GM23338 (cell line): ENCODE measurements at regions not wholly inside any gene's neighbourhood (a gene's known extent, or its start where the extent isn't known, plus 50 kb on each side); places are given as distances from the start of the nearest gene placed in this dataset.

Source experiments
- ATAC-seq: fragments of 200-7000 bp; cut with Tn5 transposase; 3 replicates; pipeline ENCODE4 v1.9.1; 2020
- DNase-seq: peaks from one replicate; pipeline ENCODE4 v3.0.0-alpha.2; 2015; ENCODE audit warnings: low spot score
- H2AFZ ChIP-seq: fragments of 200-600 bp; sonication (generic); 2 replicates; pipeline ENCODE4 v1.8.0; 2016; ENCODE audit warnings: antibody characterized with exemption, mild to moderate bottlenecking, moderate library complexity
- H3F3A ChIP-seq: fragments of 200-600 bp; sonication (generic); replicated peaks from 2 replicates; pipeline ENCODE4 v1.8.0; 2017; ENCODE audit warnings: antibody characterized with exemption, mixed run types, low read depth
- H3K27ac ChIP-seq: fragments of 200-600 bp; sonication (generic); 2 replicates; pipeline ENCODE4 v1.6.1; 2016; ENCODE audit warnings: low read depth
- H3K27me3 ChIP-seq: fragments of 200-600 bp; sonication (generic); 2 replicates; pipeline ENCODE4 v1.8.0; 2016; ENCODE audit warnings: mild to moderate bottlenecking, mixed run types, moderate library complexity; ENCODE audit not compliant: insufficient read depth
- H3K36me3 ChIP-seq: fragments of 200-600 bp; sonication (generic); 2 replicates; pipeline ENCODE4 v1.8.0; 2016; ENCODE audit warnings: mild to moderate bottlenecking; ENCODE audit not compliant: insufficient read depth
- H3K4me1 ChIP-seq: fragments of 200-600 bp; sonication (generic); 2 replicates; pipeline ENCODE4 v1.8.0; 2016; ENCODE audit warnings: mild to moderate bottlenecking, moderate library complexity; ENCODE audit not compliant: insufficient read depth
- H3K4me2 ChIP-seq: fragments of 200-600 bp; sonication (generic); 2 replicates; pipeline ENCODE4 v1.7.1; 2017; ENCODE audit warnings: mixed run types
- H3K4me3 ChIP-seq: fragments of 200-600 bp; sonication (generic); 2 replicates; pipeline ENCODE4 v1.6.1; 2016; ENCODE audit warnings: mixed run types
- H3K79me2 ChIP-seq: fragments of 200-600 bp; sonication (generic); replicated peaks from 2 replicates; pipeline ENCODE4 v1.8.0; 2017; ENCODE audit warnings: mild to moderate bottlenecking; ENCODE audit not compliant: insufficient read depth
- H3K9me2 ChIP-seq: fragments of 200-600 bp; sonication (generic); 2 replicates; pipeline ENCODE4 v1.8.0; 2017; ENCODE audit not compliant: insufficient read depth
- H4K20me1 ChIP-seq: fragments of 200-600 bp; sonication (generic); replicated peaks from 2 replicates; pipeline ENCODE4 v1.8.0; 2017; ENCODE audit warnings: mild to moderate bottlenecking; ENCODE audit not compliant: insufficient read depth
- H3K27ac Mint-ChIP-seq: 2 replicates; pipeline ENCODE4 v1.8.0; 2020; ENCODE audit warnings: inconsistent platforms, mild to moderate bottlenecking, moderate library complexity, mixed read lengths
- H3K27me3 Mint-ChIP-seq: 3 replicates; pipeline ENCODE4 v1.8.0; 2022; ENCODE audit warnings: low read depth, mild to moderate bottlenecking, moderate library complexity, mixed read lengths, inconsistent platforms; ENCODE audit not compliant: insufficient read depth, poor library complexity
- H3K36me3 Mint-ChIP-seq: 3 replicates; pipeline ENCODE4 v1.8.0; 2021; ENCODE audit warnings: low read depth, mild to moderate bottlenecking, inconsistent platforms, moderate library complexity, mixed read lengths
- H3K4me1 Mint-ChIP-seq: 3 replicates; pipeline ENCODE4 v1.8.0; 2020; ENCODE audit warnings: mild to moderate bottlenecking, inconsistent platforms, mixed read lengths
- H3K4me3 Mint-ChIP-seq: 3 replicates; pipeline ENCODE4 v1.8.0; 2021; ENCODE audit warnings: moderate library complexity, mild to moderate bottlenecking, inconsistent platforms, mixed read lengths
- H3K9me3 Mint-ChIP-seq: 3 replicates; pipeline ENCODE4 v1.8.0; 2020; ENCODE audit warnings: moderate library complexity, mild to moderate bottlenecking, inconsistent platforms, mixed read lengths
- EZH2 ChIP-seq: fragments of 200-600 bp; sonication (generic); IDR thresholded peaks from one replicate; pipeline ENCODE4 v1.8.0; 2017; ENCODE audit warnings: antibody characterized with exemption, mild to moderate bottlenecking, low read depth; ENCODE audit not compliant: unreplicated experiment
- POLR2AphosphoS5 ChIP-seq: IDR thresholded peaks from 2 replicates; pipeline ENCODE4 v1.6.1; 2016; ENCODE audit warnings: antibody characterized with exemption, low read depth
- REST ChIP-seq: IDR thresholded peaks from one replicate; pipeline ENCODE4 v1.6.1; 2018; ENCODE audit warnings: antibody characterized with exemption; ENCODE audit not compliant: unreplicated experiment
- STAT1 ChIP-seq: IDR thresholded peaks from one replicate; pipeline ENCODE4 v1.6.1; 2016; ENCODE audit warnings: antibody characterized with exemption; ENCODE audit not compliant: unreplicated experiment
- TF ChIP-seq, protein P1 (sequence below): fragments of 250-450 bp; sonication (Bioruptor Pico); IDR thresholded peaks from 2 replicates; pipeline ENCODE4 v1.5.0; 2020; ENCODE audit warnings: mild to moderate bottlenecking, moderate library complexity

- no peak overlapping the region for H3K27ac ChIP-seq
- H3F3A ChIP-seq = no peaks in the 10 kb centered on the region
- no peaks in the 10 kb centered on the region for H3K79me2 ChIP-seq
- H3K4me1 ChIP-seq = peaks cover 20% of the 10 kb centered on the region
- Mint-ChIP-seq H3K9me3 (no peaks in the 10 kb centered on the region), H3K36me3 (no peaks in the 10 kb centered on the region), H3K4me3 (no peak overlapping the region), H3K27ac (no peak overlapping the region), H3K4me1 (peaks cover 21% of the 10 kb centered on the region), H3K27me3 (no peaks in the 10 kb centered on the region)
- 0 out of 2 replicates have a peak overlapping the region, but pooled peaks have one; percentile 43 for H2AFZ ChIP-seq
- no peak for ATAC-seq
- no peak overlapping the region for H3K4me2 ChIP-seq
- no peaks in the 10 kb centered on the region for H3K27me3 ChIP-seq
- no peak overlapping the region for H3K4me3 ChIP-seq
- no peaks in the 10 kb centered on the region for H4K20me1 ChIP-seq
- no peak for DNase-seq
- 0 out of 2 replicates have a peak, but pooled peaks cover 3% of the 10 kb centered on the region for H3K9me2 ChIP-seq
- TF ChIP-seq, protein P1, sequence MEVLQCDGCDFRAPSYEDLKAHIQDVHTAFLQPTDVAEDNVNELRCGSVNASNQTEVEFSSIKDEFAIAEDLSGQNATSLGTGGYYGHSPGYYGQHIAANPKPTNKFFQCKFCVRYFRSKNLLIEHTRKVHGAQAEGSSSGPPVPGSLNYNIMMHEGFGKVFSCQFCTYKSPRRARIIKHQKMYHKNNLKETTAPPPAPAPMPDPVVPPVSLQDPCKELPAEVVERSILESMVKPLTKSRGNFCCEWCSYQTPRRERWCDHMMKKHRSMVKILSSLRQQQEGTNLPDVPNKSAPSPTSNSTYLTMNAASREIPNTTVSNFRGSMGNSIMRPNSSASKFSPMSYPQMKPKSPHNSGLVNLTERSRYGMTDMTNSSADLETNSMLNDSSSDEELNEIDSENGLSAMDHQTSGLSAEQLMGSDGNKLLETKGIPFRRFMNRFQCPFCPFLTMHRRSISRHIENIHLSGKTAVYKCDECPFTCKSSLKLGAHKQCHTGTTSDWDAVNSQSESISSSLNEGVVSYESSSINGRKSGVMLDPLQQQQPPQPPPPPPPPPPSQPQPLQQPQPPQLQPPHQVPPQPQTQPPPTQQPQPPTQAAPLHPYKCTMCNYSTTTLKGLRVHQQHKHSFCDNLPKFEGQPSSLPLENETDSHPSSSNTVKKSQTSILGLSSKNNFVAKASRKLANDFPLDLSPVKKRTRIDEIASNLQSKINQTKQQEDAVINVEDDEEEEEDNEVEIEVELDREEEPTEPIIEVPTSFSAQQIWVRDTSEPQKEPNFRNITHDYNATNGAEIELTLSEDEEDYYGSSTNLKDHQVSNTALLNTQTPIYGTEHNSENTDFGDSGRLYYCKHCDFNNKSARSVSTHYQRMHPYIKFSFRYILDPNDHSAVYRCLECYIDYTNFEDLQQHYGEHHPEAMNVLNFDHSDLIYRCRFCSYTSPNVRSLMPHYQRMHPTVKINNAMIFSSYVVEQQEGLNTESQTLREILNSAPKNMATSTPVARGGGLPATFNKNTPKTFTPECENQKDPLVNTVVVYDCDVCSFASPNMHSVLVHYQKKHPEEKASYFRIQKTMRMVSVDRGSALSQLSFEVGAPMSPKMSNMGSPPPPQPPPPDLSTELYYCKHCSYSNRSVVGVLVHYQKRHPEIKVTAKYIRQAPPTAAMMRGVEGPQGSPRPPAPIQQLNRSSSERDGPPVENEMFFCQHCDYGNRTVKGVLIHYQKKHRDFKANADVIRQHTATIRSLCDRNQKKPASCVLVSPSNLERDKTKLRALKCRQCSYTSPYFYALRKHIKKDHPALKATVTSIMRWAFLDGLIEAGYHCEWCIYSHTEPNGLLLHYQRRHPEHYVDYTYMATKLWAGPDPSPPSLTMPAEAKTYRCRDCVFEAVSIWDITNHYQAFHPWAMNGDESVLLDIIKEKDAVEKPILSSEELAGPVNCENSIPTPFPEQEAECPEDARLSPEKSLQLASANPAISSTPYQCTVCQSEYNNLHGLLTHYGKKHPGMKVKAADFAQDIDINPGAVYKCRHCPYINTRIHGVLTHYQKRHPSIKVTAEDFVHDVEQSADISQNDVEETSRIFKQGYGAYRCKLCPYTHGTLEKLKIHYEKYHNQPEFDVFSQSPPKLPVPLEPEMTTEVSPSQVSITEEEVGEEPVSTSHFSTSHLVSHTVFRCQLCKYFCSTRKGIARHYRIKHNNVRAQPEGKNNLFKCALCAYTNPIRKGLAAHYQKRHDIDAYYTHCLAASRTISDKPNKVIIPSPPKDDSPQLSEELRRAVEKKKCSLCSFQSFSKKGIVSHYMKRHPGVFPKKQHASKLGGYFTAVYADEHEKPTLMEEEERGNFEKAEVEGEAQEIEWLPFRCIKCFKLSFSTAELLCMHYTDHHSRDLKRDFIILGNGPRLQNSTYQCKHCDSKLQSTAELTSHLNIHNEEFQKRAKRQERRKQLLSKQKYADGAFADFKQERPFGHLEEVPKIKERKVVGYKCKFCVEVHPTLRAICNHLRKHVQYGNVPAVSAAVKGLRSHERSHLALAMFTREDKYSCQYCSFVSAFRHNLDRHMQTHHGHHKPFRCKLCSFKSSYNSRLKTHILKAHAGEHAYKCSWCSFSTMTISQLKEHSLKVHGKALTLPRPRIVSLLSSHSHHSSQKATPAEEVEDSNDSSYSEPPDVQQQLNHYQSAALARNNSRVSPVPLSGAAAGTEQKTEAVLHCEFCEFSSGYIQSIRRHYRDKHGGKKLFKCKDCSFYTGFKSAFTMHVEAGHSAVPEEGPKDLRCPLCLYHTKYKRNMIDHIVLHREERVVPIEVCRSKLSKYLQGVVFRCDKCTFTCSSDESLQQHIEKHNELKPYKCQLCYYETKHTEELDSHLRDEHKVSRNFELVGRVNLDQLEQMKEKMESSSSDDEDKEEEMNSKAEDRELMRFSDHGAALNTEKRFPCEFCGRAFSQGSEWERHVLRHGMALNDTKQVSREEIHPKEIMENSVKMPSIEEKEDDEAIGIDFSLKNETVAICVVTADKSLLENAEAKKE = no peak
- TF ChIP-seq STAT1 (no peak), POLR2AphosphoS5 (no peak), REST (no peak), EZH2 (no peak)
- no peaks in the 10 kb centered on the region for H3K36me3 ChIP-seq
Observed at GRCh38 chr1:221411283-221411682, 330.6 kb downstream of the DUSP10 start.
